HepG2 (cell line): ENCODE measurements at regions not wholly inside any gene's neighbourhood (a gene's known extent, or its start where the extent isn't known, plus 50 kb on each side); places are given as distances from the start of the nearest gene placed in this dataset.

Source experiments
- ATAC-seq: fragments of 200-7000 bp; cut with Tn5 transposase; 3 replicates; pipeline ENCODE4 v1.9.1; 2020; ENCODE audit warnings: mild to moderate bottlenecking, moderate library complexity
- BruUV-seq: library from RNA; stranded (reverse); fragments of 400-500 nt; replicated peaks from 2 replicates; lab custom pipeline; 2021; lab: Mats Ljungman, UMichigan
- CTCF ChIA-PET: fragments of 300-600 bp; formaldehyde crosslinking; extraction: SDS; loops from one replicate; lab custom pipeline; 2021; ENCODE audit warnings: low total read pairs, inconsistent platforms, low intra/inter-chr PET ratio; lab: Yijun Ruan, JAX
- POLR2A ChIA-PET: fragments of 350-600 bp; sonication (Branson Sonifier 250); formaldehyde crosslinking; loops from one replicate; lab custom pipeline; 2020; ENCODE audit warnings: antibody characterized with exemption, inconsistent platforms; lab: Yijun Ruan, JAX
- DNase-seq: peaks from one replicate; pipeline ENCODE4 v3.0.0-alpha.2; 2015; ENCODE audit warnings: low spot score
- FAIRE-seq: peaks from 3 replicates; lab custom pipeline; 2011; peaks lifted over from hg19 to GRCh38; lab: Jason Lieb, UNC
- H2AFZ ChIP-seq: one replicate; pipeline ENCODE4 v1.6.1; 2011; ENCODE audit warnings: low read length, inconsistent platforms
- H3K27ac ChIP-seq: fragments of 300-600 bp; 3 replicates; pipeline ENCODE4 v1.8.0; 2011; ENCODE audit warnings: mixed run types, mild to moderate bottlenecking, mixed read lengths, low read length, inconsistent platforms; ENCODE audit not compliant: insufficient read depth; ENCODE audit errors: extremely low read length
- H3K27me3 ChIP-seq, 2 experiments: fragments of 200-600 bp in 1 of 2; 2 replicates in 1 of 2; 3 replicates in 1 of 2; pipeline versions ENCODE4 v1.6.0 to v1.8.0; 2011; ENCODE audit warnings: low read length in 2 of 2, mild to moderate bottlenecking in 2 of 2, moderate library complexity in 2 of 2, inconsistent platforms in 1 of 2; ENCODE audit not compliant: insufficient read depth in 2 of 2, control insufficient read depth in 1 of 2
- H3K36me3 ChIP-seq, 2 experiments: fragments of 200-600 bp in 1 of 2; replicated peaks in 1 of 2; 2 replicates in 1 of 2; 3 replicates in 1 of 2; pipeline versions ENCODE4 v1.5.1 to v1.8.0; 2011; ENCODE audit warnings: low read length in 2 of 2, inconsistent platforms in 1 of 2; ENCODE audit not compliant: insufficient read depth in 2 of 2, control insufficient read depth in 1 of 2
- H3K4me1 ChIP-seq: 2 replicates; pipeline ENCODE4 v1.5.1; 2012; ENCODE audit warnings: low read length, inconsistent platforms; ENCODE audit not compliant: insufficient read depth
- H3K4me2 ChIP-seq: 2 replicates; pipeline ENCODE4 v1.6.0; 2011; ENCODE audit warnings: low read depth, low read length, inconsistent platforms
- H3K4me3 ChIP-seq, 3 experiments: fragments of 200-600 bp in 1 of 3; sonication (generic), shearing (Covaris generic) in 1 of 3; replicated peaks in 1 of 3; 2 replicates each; pipeline ENCODE4 v1.5.1; 2011 to 2016; ENCODE audit warnings: low read length in 3 of 3, inconsistent platforms in 2 of 3, low read depth in 2 of 3, mild to moderate bottlenecking in 2 of 3, control low read depth in 1 of 3, mixed read lengths in 1 of 3; ENCODE audit not compliant: insufficient read depth in 1 of 3
- H3K79me2 ChIP-seq: one replicate; pipeline ENCODE4 v1.6.1; 2011; ENCODE audit warnings: low read length, inconsistent platforms; ENCODE audit not compliant: insufficient read depth
- H3K9ac ChIP-seq: 2 replicates; pipeline ENCODE4 v1.6.0; 2011; ENCODE audit warnings: mild to moderate bottlenecking, low read depth, low read length, inconsistent platforms; ENCODE audit not compliant: insufficient read depth
- H3K9me3 ChIP-seq: 2 replicates; pipeline ENCODE4 v1.5.1; 2012; ENCODE audit warnings: mild to moderate bottlenecking, low read length
- H4K20me1 ChIP-seq: 2 replicates; pipeline ENCODE4 v1.6.0; 2011; ENCODE audit warnings: inconsistent platforms, mild to moderate bottlenecking, low read length, moderate library complexity; ENCODE audit not compliant: insufficient read depth
- AFF4 ChIP-seq: sonication (generic); formaldehyde crosslinking; IDR thresholded peaks from 2 replicates; pipeline ENCODE4 v1.4.0; 2020; ENCODE audit warnings: missing genetic modification reagents
- AGO1 ChIP-seq: fragments of 200-400 bp; formaldehyde crosslinking; IDR thresholded peaks from 2 replicates; pipeline ENCODE4 v1.6.1; 2017; ENCODE audit warnings: mild to moderate bottlenecking, low read depth, low read length, moderate library complexity; ENCODE audit not compliant: poor library complexity, severe bottlenecking
- DNMT1 ChIP-seq: sonication (generic); formaldehyde crosslinking; IDR thresholded peaks from 2 replicates; pipeline ENCODE4 v1.5.1; 2020; ENCODE audit warnings: mild to moderate bottlenecking, missing genetic modification reagents
- SRY ChIP-seq: sonication (generic); formaldehyde crosslinking; IDR thresholded peaks from 2 replicates; pipeline ENCODE4 v1.8.0; 2022; ENCODE audit warnings: mild to moderate bottlenecking, missing genetic modification reagents
- XRCC5 ChIP-seq: fragments of 200-400 bp; formaldehyde crosslinking; optimal IDR thresholded peaks from 2 replicates; pipeline ENCODE3; 2017; ENCODE audit warnings: mild to moderate bottlenecking, low read length
- ZBTB4 ChIP-seq: sonication (generic); formaldehyde crosslinking; IDR thresholded peaks from 2 replicates; pipeline ENCODE4 v1.4.0; 2020; ENCODE audit warnings: missing genetic modification reagents, mild to moderate bottlenecking, borderline replicate concordance
- ZNF160 ChIP-seq: sonication (generic); formaldehyde crosslinking; IDR thresholded peaks from 2 replicates; pipeline ENCODE4 v1.8.0; 2022; ENCODE audit warnings: mild to moderate bottlenecking, inconsistent platforms, missing genetic modification reagents
- ZNF234 ChIP-seq: sonication (generic); formaldehyde crosslinking; conservative IDR thresholded peaks from 2 replicates; pipeline ENCODE4 v1.5.1; 2020; ENCODE audit warnings: mild to moderate bottlenecking, missing genetic modification reagents
- ZNF446 ChIP-seq: sonication (generic); formaldehyde crosslinking; IDR thresholded peaks from 2 replicates; pipeline ENCODE4 v1.5.0; 2020; ENCODE audit warnings: mild to moderate bottlenecking, missing genetic modification reagents
- ZNF572 ChIP-seq: sonication (generic); formaldehyde crosslinking; IDR thresholded peaks from 2 replicates; pipeline ENCODE4 v1.5.1; 2020; ENCODE audit warnings: mild to moderate bottlenecking, missing genetic modification reagents
- ZNF691 ChIP-seq: sonication (generic); formaldehyde crosslinking; IDR thresholded peaks from 2 replicates; pipeline ENCODE4 v1.4.0; 2020; ENCODE audit warnings: missing genetic modification reagents, low read depth, mild to moderate bottlenecking, borderline replicate concordance
- ZNF879 ChIP-seq: sonication (generic); formaldehyde crosslinking; IDR thresholded peaks from 2 replicates; pipeline ENCODE4 v1.8.1; 2023; ENCODE audit warnings: missing genetic modification reagents
- WGBS: methylation state at CpG from one replicate; pipeline ENCODE4 v1.1.6; 2017; ENCODE audit warnings: low lambda C conversion rate; 5-methylcytosine and 5-hydroxymethylcytosine counted together
- in situ Hi-C: cut with HindIII; loops from 2 replicates; pipeline ENCODE4 v1.10.0; 2017; ENCODE audit warnings: low pct_unique_long_range_greater_than_20kb; ENCODE audit not compliant: extremely low pct_ligation_motif_present
- intact Hi-C: fragments of 100-400 bp; cut with micrococcal nuclease; formaldehyde crosslinking; loops from one replicate; pipeline ENCODE4 v1.10.0; 2022; ENCODE audit not compliant: unreplicated experiment
- TF ChIP-seq, protein P1 (sequence below): sonication (generic); formaldehyde crosslinking; IDR thresholded peaks from 2 replicates; pipeline ENCODE4 v1.5.0; 2020; ENCODE audit warnings: mild to moderate bottlenecking, missing genetic modification reagents, moderate library complexity
- TF ChIP-seq, protein P2 (sequence below): sonication (generic); formaldehyde crosslinking; IDR thresholded peaks from 2 replicates; pipeline ENCODE4 v1.8.1; 2023; ENCODE audit warnings: mild to moderate bottlenecking, missing genetic modification reagents

DNA sequence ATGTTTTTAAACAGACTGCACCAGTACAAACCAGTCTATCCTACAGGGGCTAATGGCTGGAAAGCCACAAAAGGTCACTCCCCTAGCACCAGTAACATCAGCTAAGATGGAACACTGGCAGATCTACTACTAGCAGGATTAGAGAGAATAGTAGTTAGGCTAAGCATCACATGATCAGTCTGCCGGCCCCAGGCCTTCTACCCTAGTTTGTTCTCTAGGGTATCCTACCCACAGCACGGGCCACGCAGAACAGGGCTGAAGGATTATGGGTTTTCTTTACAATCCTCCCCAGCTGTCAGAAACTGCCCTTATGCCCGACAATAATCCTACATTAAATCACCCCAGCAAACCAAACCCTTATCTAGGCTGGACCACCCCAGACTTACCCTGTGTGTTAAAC is 156.0 kb downstream of the LY86 start:
- H3K9ac ChIP-seq = no peak overlapping the region
- no peak overlapping the region for H3K4me2 ChIP-seq
- WGBS = 33% methylated on average over 4 of the region's 4 CpGs
- FAIRE-seq = no peak
- no peak for DNase-seq
- H3K4me1 ChIP-seq = peaks cover 18% of the 10 kb centered on the region
- no TSS peak for BruUV-seq
- no peak for ATAC-seq
- CTCF ChIA-PET = no interaction called here
- H3K27me3 ChIP-seq = peaks cover 2 to 35% of the 10 kb centered on the region in 2 experiments; a peak in 2 of 5 replicates
- TF ChIP-seq ZNF572 (CRISPR knock-in tag) (no peak), AGO1 (no peak), SRY (CRISPR knock-in tag) (no peak), ZBTB4 (CRISPR knock-in tag) (no peak), ZNF234 (CRISPR knock-in tag) (no peak), DNMT1 (CRISPR knock-in tag) (no peak), ZNF691 (CRISPR knock-in tag) (no peak), ZNF446 (CRISPR knock-in tag) (no peak), ZNF879 (CRISPR knock-in tag) (no peak), XRCC5 (no peak), ZNF160 (no peak), AFF4 (CRISPR knock-in tag) (no peak)
- TF ChIP-seq, protein P1, sequence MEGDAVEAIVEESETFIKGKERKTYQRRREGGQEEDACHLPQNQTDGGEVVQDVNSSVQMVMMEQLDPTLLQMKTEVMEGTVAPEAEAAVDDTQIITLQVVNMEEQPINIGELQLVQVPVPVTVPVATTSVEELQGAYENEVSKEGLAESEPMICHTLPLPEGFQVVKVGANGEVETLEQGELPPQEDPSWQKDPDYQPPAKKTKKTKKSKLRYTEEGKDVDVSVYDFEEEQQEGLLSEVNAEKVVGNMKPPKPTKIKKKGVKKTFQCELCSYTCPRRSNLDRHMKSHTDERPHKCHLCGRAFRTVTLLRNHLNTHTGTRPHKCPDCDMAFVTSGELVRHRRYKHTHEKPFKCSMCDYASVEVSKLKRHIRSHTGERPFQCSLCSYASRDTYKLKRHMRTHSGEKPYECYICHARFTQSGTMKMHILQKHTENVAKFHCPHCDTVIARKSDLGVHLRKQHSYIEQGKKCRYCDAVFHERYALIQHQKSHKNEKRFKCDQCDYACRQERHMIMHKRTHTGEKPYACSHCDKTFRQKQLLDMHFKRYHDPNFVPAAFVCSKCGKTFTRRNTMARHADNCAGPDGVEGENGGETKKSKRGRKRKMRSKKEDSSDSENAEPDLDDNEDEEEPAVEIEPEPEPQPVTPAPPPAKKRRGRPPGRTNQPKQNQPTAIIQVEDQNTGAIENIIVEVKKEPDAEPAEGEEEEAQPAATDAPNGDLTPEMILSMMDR = no peak
- TF ChIP-seq, protein P2, sequence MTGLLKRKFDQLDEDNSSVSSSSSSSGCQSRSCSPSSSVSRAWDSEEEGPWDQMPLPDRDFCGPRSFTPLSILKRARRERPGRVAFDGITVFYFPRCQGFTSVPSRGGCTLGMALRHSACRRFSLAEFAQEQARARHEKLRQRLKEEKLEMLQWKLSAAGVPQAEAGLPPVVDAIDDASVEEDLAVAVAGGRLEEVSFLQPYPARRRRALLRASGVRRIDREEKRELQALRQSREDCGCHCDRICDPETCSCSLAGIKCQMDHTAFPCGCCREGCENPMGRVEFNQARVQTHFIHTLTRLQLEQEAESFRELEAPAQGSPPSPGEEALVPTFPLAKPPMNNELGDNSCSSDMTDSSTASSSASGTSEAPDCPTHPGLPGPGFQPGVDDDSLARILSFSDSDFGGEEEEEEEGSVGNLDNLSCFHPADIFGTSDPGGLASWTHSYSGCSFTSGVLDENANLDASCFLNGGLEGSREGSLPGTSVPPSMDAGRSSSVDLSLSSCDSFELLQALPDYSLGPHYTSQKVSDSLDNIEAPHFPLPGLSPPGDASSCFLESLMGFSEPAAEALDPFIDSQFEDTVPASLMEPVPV (CRISPR knock-in tag) = no peak
- TF ChIP-seq, all 625 proteins: peak for 0
- no peaks in the 10 kb centered on the region for H3K79me2 ChIP-seq
- no peaks in the 10 kb centered on the region for H3K9me3 ChIP-seq
- in situ Hi-C loops (no loop called here), intact Hi-C loops (no loop called here)
- H3K27ac ChIP-seq = no peak overlapping the region
- H3K4me3 ChIP-seq = no peak overlapping the region
- no peaks in the 10 kb centered on the region for H4K20me1 ChIP-seq
- no peak overlapping the region for H2AFZ ChIP-seq
- POLR2A ChIA-PET = no interaction called here
- H3K36me3 ChIP-seq = no peaks in the 10 kb centered on the region
